ENCODE measurements at regions not wholly inside any gene's neighbourhood (a gene's known extent, or its start where the extent isn't known, plus 50 kb on each side); places are given as distances from the start of the nearest gene placed in this dataset.

DNA sequence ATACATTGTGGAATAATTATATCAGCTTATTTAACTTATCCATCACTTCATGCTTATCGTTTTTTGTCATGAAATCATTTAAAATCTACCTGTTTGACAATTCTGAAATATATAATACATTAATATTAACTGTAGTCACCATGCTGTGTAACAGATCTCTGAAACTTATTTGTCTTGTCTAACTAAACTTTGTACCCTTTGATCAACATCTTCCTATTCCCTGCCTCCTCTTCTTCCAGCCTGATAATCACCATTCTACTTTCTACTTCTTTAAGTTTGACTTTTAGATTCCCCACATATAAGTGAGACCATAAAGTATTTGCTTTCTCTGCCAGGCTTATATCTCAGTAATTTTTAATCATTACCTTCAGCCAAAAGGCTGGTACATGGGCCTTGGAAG lies 134.2 kb upstream of the LINC00305 start:
- TF ChIP-seq, protein P1, sequence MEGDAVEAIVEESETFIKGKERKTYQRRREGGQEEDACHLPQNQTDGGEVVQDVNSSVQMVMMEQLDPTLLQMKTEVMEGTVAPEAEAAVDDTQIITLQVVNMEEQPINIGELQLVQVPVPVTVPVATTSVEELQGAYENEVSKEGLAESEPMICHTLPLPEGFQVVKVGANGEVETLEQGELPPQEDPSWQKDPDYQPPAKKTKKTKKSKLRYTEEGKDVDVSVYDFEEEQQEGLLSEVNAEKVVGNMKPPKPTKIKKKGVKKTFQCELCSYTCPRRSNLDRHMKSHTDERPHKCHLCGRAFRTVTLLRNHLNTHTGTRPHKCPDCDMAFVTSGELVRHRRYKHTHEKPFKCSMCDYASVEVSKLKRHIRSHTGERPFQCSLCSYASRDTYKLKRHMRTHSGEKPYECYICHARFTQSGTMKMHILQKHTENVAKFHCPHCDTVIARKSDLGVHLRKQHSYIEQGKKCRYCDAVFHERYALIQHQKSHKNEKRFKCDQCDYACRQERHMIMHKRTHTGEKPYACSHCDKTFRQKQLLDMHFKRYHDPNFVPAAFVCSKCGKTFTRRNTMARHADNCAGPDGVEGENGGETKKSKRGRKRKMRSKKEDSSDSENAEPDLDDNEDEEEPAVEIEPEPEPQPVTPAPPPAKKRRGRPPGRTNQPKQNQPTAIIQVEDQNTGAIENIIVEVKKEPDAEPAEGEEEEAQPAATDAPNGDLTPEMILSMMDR (IDR thresholded peaks at IDR 0.05), result no peak
- no peak for TF ChIP-seq POLR2AphosphoS5 (IDR thresholded peaks at IDR 0.05)
